Gastroesophageal sphincter (tissue), 4 donors: ENCODE measurements at regions not wholly inside any gene's neighbourhood (a gene's known extent, or its start where the extent isn't known, plus 50 kb on each side); places are given as distances from the start of the nearest gene placed in this dataset.

Experiments used
- ATAC-seq: fragments of 150-250 bp; one replicate; pipeline ENCODE4 v1.9.1; 2016; ENCODE audit warnings: mild to moderate bottlenecking, moderate library complexity
- H3K27ac ChIP-seq, 4 donors: fragments of 200-600 bp; sonication (generic) in 3 of 4; 1 replicate in 3 of 4; 2 replicates in 1 of 4; pipeline ENCODE4 v1.5.1; 2016 to 2019
- H3K27me3 ChIP-seq: fragments of 200-600 bp; sonication (generic); one replicate; pipeline ENCODE4 v1.5.1; 2019
- H3K36me3 ChIP-seq, 2 donors: fragments of 200-600 bp; sonication (generic); one replicate each; pipeline ENCODE4 v1.5.1; 2019; ENCODE audit warnings: control low read depth in 1 of 2
- H3K4me1 ChIP-seq, 3 donors: fragments of 200-600 bp; sonication (generic); 1 replicate in 2 of 3; 2 replicates in 1 of 3; pipeline ENCODE4 v1.5.1; 2016 to 2019; ENCODE audit warnings: control low read depth in 2 of 3
- H3K4me3 ChIP-seq, 2 donors: fragments of 200-600 bp; sonication (generic); one replicate each; pipeline ENCODE4 v1.5.1; 2019; ENCODE audit warnings: mild to moderate bottlenecking in 1 of 2, moderate library complexity in 1 of 2
- H3K9me3 ChIP-seq, 3 donors: fragments of 200-600 bp; sonication (generic); one replicate each; pipeline ENCODE4 v1.5.1; 2017 to 2019; ENCODE audit warnings: control low read depth in 2 of 3
- CTCF ChIP-seq, 4 experiments: fragments of 200-600 bp in 2 of 4; fragments of 450-650 bp in 2 of 4; sonication (generic) in 1 of 4; IDR thresholded peaks; one replicate each; pipeline ENCODE4 v1.5.1; 2017 to 2019; ENCODE audit warnings: antibody characterized with exemption in 4 of 4, mild to moderate bottlenecking in 2 of 4, moderate library complexity in 2 of 4
- EP300 ChIP-seq: sonication (generic); formaldehyde crosslinking; IDR thresholded peaks from one replicate; pipeline ENCODE4 v1.6.1; 2017; ENCODE audit warnings: antibody characterized with exemption, mild to moderate bottlenecking
- POLR2A ChIP-seq, 2 donors: fragments of 450-650 bp; IDR thresholded peaks; one replicate each; pipeline ENCODE4 v1.6.1; 2017; ENCODE audit warnings: antibody characterized with exemption in 2 of 2, mild to moderate bottlenecking in 2 of 2, moderate library complexity in 1 of 2
- POLR2AphosphoS5 ChIP-seq: sonication (generic); formaldehyde crosslinking; IDR thresholded peaks from one replicate; pipeline ENCODE4 v1.6.1; 2017; ENCODE audit warnings: antibody characterized with exemption
- WGBS, 2 donors: methylation state at CpG; one replicate each; pipeline ENCODE4 v1.1.5; 2018; ENCODE audit warnings: low coverage in 1 of 2; 5-methylcytosine and 5-hydroxymethylcytosine counted together

- Histone ChIP-seq H3K4me3 (no peak overlapping the region), H3K9me3 (no peaks in the 10 kb centered on the region), H3K36me3 (no peaks in the 10 kb centered on the region), H3K27me3 (no peaks in the 10 kb centered on the region), H3K4me1 (no peaks in the 10 kb centered on the region), H3K27ac (no peak overlapping the region)
- no peak for ATAC-seq
- WGBS, 2 donors: 100% methylated on average over 2 of the region's 2 CpGs
- TF ChIP-seq CTCF (IDR thresholded peaks at IDR 0.05): no peak
- TF ChIP-seq EP300: no peak
- no peak for TF ChIP-seq POLR2A (IDR thresholded peaks at IDR 0.05)
- no peak for TF ChIP-seq POLR2AphosphoS5
Measured at GRCh38 chr20:18922898-18923297, 109.3 kb downstream of the SCP2D1 start.

DNA sequence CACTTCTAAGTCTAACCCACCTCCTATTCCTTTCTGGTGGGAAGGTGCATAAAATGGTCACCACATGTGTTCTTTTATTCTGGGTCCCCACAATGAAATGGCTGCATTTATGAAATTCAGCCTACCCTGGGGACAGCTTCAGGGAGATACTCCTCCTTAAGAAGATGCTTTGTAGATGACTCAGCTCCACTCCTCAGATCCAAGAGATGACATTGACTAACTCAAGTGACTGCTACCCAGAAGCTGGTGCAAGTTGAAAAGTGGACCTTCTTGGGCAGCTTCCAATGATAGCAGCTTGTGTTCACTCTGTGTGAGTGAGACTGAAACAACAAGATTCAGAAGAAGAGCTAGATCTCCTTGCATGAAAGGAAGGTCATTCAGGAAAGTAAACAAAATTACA is 113.4 kb downstream of the SCP2D1 start:
- TF ChIP-seq POLR2A (IDR thresholded peaks at IDR 0.05) (no peak), EP300 (no peak)
- H3K36me3 ChIP-seq: no peaks in the 10 kb centered on the region
- no peak overlapping the region for H3K27ac ChIP-seq

DNA sequence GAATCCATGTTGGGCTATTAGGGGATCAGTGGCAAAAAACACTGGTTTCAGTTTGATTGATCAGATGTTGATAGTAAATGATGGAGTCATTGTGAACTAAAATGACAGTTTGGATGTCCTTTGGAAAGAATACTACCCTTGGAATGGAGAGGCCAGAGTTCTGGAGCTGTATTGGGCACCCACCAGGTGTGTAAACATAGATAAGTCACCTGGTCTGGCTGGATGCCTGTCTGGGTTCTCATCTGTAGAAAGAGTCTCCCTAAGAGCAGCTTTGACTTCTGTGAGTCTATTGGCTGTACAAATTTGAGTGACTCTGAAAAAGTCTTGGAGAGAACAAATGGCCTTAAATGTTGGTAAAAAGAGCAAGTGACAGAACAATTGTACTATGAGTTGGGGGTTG is 115.0 kb downstream of the SCP2D1 start:
- ATAC-seq: no peak
- no peaks in the 10 kb centered on the region for H3K27me3 ChIP-seq
- H3K4me3 ChIP-seq: no peak overlapping the region
- H3K36me3 ChIP-seq: no peaks in the 10 kb centered on the region
- TF ChIP-seq POLR2A (IDR thresholded peaks at IDR 0.05) (no peak), CTCF (IDR thresholded peaks at IDR 0.05) (no peak), POLR2AphosphoS5 (no peak), EP300 (no peak)
- peaks cover 0 to 7% (median 0%) of the 10 kb centered on the region in 3 donors for H3K9me3 ChIP-seq
- H3K4me1 ChIP-seq: no peaks in the 10 kb centered on the region
- no peak overlapping the region for H3K27ac ChIP-seq

More for the DNA sequence above, 113.4 kb downstream of the SCP2D1 start:
- Histone ChIP-seq H3K9me3 (no peaks in the 10 kb centered on the region), H3K4me1 (no peaks in the 10 kb centered on the region), H3K4me3 (no peak overlapping the region), H3K27me3 (no peaks in the 10 kb centered on the region)
- peak; percentile 53 for ATAC-seq

DNA sequence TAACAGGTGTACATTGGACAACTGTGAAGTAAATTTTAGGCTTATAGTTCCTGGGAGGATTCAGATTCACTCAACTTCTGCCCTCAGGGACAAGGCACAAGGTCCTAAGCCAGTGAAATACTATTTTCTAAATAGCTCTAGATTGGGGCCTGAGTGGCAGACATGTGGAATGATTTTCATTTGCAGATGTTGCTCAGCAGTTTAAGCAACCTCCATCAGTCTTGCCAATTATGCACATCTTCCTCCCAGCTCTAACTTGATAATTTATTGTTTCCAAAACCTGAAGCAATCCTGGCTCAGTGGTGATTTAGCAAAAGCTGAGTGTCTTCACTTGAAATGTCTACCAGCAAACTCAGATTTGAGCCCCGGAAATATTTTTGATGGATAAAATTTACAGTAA is 116.2 kb downstream of the SCP2D1 start:
- no peak overlapping the region for H3K27ac ChIP-seq
- no peaks in the 10 kb centered on the region for H3K36me3 ChIP-seq
- H3K9me3 ChIP-seq: peaks cover 0 to 9% (median 0%) of the 10 kb centered on the region in 3 donors
- no peaks in the 10 kb centered on the region for H3K27me3 ChIP-seq
- ATAC-seq: no peak
- 100% methylated on average over 1 of the region's 1 CpG; no CpG with 5 or more reads in 1 of the 2 donors for WGBS, 2 donors
- no peak for TF ChIP-seq CTCF (IDR thresholded peaks at IDR 0.05)
- no peak for TF ChIP-seq POLR2A (IDR thresholded peaks at IDR 0.05)
- H3K4me1 ChIP-seq: no peaks in the 10 kb centered on the region
- H3K4me3 ChIP-seq: no peak overlapping the region

DNA sequence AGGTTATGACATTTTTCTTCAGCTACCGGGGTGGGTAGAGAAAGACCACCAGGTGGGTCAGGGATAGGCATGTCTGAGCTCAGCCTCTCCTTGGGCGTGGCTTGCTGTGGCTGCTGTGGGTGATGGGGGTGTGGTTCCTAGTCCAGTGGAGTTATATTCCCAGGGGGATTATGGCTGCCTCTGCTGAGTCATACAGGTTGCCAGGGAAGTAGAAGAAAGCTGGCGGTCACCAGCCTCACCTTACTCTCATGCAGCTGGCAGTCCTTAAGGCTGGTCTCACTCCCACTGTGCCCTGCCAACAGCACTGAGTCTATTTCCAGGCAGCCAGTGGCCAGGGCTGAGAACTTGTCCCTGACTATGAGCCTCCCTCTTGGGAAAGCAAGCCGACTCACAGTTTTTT is 130.0 kb downstream of the SCP2D1 start:
- no peak overlapping the region for H3K27ac ChIP-seq
- WGBS, 2 donors: 67 to 100% methylated on average over 1 of the region's 4 CpGs

More for the DNA sequence above, 130.0 kb downstream of the SCP2D1 start:
- H3K27me3 ChIP-seq: no peaks in the 10 kb centered on the region
- H3K36me3 ChIP-seq: no peaks in the 10 kb centered on the region
- H3K4me3 ChIP-seq: no peak overlapping the region
- no peaks in the 10 kb centered on the region for H3K9me3 ChIP-seq
- H3K4me1 ChIP-seq: no peaks in the 10 kb centered on the region
- no peak for ATAC-seq
- TF ChIP-seq CTCF (IDR thresholded peaks at IDR 0.05) (no peak), POLR2A (IDR thresholded peaks at IDR 0.05) (no peak), EP300 (no peak), POLR2AphosphoS5 (no peak)
